ENCODE measurements at regions not wholly inside any gene's neighbourhood (a gene's known extent, or its start where the extent isn't known, plus 50 kb on each side); places are given as distances from the start of the nearest gene placed in this dataset.

DNA sequence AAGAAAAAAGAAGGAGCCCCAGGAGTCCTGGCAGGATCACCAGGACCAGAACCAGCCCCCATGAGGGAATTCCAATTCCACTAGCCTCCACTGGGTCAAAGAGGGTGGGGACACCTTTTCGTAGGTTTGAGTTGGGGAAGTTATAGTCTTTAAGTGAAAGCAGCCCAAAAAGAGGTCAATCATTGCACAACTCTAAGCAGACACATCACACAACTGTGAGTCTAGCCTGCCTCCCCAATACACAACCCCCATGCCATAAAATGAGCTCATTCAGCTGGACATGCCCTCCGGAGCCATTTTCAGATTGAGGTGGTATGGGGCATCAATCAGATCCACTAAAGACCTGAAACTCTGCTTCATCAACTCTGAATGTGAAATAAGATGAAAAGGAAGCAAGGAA is 179.9 kb downstream of the NPHP4 start:
- DNase-seq (ENCODE audit: low spot score): no peak

DNA sequence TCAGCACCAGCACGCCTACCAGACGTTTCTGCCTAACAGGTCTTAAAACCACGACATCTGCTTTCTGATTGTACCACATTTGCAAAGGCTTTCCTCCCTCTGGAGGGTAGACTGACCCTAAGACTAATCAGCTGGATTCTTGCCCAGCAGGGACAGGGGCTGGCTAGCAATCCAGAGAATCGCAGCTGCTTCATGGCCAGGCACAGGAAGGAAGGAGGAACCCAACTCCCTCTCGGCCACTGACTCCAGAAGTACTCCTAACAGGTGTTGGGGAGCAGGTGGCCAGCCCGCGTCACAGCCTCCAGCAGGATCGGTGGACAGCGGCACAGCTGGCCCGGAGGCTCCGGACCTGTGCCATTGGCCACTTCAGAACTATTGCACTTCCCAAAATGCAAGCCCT is 180.8 kb downstream of the NPHP4 start:
- no peak for DNase-seq (ENCODE audit: low spot score)

DNA sequence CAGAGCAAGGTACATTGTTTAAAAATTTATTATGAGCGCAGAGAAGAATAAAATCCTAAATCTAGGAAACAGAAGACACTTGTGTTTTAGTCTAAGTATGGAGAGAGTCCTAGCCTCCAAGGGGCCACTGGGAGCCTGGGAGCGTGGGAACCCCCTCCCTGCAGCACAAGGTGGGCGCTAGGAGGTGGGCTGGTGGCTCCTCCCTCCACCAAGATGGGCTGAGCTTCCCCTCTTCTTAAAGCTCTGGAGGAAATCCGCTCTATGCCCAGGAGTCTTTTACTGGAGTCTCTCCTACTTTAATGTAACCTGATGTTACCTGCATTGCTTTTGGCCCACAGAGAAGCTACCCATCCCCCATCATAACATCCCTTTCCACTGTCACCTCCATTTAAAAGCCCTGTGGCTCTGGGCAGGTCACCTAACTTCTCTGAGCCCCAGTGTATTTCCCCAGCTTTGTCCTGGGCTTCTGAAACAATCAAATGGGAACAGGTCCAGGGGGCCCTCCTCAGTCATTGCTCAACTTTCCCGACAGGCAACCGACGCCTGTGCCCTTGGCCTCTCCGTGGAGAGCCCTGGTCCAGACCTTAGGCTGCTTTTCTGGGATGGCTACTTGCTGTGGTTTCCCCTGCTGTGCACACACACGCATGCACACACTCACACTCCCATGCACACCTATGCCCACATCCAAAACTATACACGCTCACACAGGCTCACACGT is 181.5 kb downstream of the NPHP4 start:
- DNase-seq (ENCODE audit: low spot score): no peak

DNA sequence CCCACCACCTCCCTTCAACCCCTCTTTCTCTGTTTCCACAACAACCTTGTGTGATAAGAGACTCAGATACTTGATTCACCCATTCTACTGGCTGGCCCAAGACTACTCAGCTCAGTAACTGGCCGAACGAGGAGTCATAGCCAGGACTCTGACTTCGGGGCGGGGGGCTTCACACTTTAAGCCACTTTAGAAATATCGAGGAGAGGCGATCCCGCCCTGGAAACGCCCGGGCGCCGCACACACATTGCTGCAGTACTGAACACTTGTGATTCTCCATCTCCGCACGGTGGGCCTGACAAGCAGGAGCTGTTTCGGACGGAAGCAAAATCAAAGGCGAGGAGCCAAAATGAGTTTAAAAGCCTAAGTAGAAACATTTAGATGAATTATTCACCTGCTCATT is 182.1 kb downstream of the NPHP4 start:
- no peak for DNase-seq (ENCODE audit: low spot score)

DNA sequence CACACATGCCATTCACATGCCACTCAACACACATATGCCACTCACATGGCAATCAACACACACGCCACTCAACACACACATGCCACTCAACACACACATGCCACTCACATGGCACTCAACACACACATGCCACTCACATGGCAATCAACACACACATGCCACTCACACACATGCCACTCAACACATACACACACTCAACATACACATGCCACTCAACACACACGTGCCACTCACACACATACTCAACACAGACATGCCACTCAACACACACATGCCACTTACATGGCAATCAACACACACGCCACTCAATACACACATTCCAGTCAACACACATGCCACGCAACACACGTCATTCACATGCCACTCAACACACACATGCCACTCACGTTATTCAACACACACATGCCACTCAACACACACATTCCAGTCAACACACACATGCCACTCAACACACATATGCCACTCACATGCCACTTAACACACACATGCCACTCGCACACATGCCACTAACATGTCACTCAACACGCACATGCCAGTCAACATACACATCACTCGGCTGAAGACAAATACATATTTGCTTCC is 182.9 kb downstream of the NPHP4 start:
- no peak for DNase-seq (ENCODE audit: low spot score)

DNA sequence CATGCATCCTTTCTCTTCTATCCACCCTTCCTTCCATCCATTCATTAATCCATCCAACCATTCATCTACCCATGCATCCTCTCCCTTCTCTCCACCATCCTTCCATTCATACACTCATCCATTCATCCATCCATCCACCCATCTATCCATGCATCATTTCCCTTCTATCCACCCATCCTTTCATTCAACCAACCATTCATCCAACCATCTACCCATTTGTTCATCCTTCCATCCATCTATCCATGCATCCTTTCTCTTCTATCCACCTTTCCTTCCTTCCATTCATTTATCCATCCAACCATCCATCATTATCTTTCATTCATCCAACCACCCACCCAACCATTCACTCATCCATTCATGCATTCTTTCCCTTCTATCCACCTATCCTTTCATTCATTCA is 188.4 kb downstream of the NPHP4 start:
- no peak for DNase-seq (ENCODE audit: low spot score)

DNA sequence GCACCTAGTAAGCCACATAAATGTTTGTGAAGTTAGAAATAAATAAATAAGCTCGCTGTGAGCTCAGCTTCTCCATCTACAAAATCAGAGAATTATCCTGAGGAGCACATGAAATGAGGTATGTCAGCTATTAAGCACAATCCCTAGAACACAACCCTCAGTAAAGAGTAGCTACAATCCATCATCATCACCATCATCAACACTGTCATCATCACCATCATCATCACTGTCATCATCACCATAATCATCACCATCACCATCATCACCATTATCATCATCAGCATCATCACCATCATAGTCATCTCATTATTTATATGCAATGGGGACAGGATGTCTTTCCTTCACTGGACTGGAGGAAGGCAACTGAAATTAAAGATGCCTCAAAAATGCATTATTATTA is 189.6 kb downstream of the NPHP4 start:
- no peak for DNase-seq (ENCODE audit: low spot score)

DNA sequence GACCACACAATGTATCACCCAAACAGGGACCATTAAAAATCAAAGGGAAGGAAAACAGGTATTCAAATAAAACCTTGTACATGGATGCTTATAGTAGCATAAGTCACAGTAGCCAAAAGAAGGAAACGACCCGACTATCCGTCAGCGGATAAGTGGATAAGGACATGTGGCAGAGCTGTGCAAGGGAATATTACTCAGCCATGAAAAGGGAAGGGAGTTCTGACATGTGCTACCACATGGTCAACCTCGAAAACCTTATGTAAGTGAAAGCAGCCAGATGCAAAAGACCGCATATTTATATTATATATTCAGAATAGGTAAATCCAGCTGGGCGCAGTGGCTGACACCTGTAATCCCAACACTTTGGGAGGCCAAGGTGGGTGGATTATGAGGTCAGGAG is 193.3 kb downstream of the NPHP4 start:
- no peak for DNase-seq (ENCODE audit: low spot score)

DNA sequence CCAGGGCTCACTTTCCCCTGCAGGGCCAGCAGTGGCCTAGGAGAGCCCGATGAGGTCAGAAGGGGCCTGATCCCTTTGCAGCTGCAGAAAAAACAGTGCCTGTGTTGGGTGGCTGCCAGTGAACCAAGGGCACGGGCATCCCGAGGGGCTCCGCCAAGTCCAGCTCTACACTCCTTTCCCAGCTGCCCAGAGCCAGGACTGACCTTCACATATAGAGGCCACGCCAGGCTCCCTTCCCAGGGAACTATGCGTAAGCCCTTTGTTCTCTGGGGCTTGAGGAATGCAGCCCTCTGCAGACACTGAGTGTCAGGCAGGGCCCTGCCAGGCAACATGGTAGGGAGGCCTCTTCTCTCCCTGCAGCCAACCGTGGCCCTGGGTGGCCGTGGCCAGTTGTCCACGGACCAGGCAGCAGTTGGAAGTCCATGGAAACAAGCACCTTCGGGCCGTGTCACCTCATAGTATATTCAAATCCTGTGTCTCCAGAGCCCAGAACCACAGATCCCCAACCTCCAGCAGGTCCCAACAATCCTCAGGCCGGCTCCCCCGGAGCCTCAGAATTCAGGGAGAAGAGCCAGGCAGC is 194.0 kb downstream of the NPHP4 start:
- no peak for DNase-seq (ENCODE audit: low spot score)

DNA sequence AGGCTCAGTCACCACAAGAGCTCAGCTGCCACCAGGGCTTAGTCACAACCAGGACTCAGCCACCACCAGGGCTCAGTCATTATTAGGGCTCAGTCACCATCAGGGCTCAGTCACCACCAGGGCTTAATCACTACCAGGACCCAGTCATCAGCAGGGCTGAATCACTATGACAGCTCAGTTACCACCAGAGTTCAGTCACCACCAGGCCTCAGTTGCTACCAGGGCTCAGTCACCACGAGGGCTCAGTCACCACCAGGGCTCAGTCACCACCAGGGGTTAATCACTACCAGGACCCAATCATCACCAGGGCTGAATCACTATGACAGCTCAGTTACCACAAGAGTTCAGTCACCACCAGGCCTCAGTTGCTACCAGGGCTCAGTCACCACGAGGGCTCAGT is 196.2 kb downstream of the NPHP4 start:
- DNase-seq (ENCODE audit: low spot score): no peak

DNA sequence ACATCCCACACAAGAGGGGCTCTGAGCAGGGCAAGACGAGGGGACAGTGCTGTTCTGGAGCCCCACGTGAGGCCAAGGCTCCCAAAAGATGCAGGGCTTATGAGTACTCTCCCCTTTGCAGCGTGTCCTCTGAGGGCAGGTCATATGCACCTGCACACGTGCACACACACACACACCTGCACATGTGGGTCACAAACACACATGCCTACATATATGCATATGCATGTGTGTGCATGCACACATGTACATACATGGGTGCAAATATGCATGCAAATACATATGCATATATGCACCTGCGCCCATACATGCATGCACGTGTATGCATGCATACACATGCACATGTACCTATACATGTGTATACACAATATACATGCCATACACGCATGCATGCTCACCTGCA is 197.9 kb downstream of the NPHP4 start:
- no peak for DNase-seq (ENCODE audit: low spot score)

DNA sequence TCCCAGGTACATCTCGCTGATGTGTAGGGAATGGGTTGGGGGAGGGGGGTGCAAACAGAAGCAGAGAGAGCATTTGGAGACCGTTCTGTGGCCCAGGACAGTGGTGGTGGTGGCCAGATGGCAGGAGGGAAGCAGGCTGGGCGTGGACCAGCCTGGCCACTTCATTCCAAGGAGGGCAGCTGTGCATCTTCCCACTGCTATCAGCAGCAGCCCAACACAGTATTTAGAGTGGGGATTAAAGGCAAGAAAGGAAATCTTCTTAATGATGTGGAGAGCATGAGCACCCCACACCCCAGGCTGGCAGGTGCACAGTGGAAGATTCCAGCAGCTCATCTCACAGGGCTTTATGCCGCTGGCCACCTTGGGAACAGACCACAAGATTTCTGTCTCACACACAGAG is 198.7 kb downstream of the NPHP4 start:
- DNase-seq (ENCODE audit: low spot score): no peak

DNA sequence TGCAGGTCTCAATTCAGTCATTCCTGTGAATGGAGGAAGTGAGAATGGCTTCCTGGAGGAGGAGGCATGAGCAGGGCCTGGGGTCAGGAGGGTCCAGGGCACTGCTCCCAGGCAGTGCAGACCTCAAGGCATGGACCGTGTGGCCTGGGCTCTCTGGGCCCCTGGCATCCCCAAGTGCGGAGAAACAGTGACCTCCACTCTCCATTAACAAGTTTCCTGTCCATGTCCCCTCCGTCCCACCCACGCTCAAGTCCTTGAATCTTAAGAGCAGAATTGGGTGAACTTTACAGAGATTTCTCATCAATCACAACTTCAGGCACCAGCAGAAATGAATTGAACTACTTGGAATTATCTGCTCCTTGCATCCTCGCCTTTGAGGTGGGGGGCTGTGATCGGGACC is 211.1 kb downstream of the NPHP4 start:
- no peak for DNase-seq (ENCODE audit: low spot score)

DNA sequence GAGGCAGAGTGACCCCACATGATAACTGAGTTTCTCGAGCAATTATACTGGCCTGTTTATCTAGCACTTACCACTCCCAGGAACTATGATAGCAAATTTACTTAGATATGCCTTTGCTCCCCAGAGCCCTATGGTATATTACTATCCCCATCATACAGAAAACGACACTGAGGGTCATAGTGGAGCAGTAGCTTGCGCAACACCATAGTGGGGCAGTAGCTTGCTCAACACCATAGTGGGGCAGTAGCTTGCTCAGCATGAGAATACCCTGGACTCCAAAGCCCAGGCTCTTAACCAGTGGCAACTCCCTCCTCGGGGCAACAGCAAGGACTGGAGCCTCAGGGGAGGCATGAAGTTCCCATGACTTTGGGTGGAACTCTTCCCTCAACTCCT is 211.9 kb downstream of the NPHP4 start:
- DNase-seq (ENCODE audit: low spot score): no peak

DNA sequence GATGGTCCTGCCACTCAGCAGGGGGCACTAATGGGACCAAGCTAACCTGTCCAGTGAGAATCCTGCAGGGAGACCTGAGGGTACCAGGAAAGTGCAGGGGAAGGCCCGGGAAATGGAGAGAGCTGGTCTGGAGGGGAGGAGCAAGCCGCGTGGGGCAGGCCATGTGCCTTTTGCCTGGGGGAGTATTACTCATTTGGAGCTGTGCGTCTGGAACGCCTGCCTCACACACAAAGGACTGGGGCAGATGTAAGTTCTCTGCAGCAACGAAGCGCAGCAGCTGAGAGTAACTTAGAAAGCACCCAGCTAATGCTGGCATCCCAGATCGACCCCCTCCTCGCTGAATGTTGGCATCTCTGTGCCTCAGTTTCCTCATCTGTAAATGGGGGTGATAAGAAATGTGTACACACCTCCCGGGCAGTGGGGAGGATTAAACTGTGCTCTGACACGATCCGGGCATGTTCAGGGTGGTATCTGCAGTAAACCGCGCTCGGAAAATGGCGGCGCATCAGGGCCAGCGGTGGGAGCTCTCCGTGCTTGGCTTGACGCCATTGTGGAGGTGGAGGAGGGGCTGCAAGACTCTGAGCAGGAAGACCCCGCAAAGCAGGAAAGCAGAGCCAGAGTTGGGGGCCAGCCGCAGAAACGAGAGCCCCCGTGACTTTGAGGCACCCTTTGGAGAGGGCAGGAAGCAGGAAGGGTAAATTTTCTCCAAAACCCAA is 212.5 kb downstream of the NPHP4 start:
- no peak for DNase-seq (ENCODE audit: low spot score)

DNA sequence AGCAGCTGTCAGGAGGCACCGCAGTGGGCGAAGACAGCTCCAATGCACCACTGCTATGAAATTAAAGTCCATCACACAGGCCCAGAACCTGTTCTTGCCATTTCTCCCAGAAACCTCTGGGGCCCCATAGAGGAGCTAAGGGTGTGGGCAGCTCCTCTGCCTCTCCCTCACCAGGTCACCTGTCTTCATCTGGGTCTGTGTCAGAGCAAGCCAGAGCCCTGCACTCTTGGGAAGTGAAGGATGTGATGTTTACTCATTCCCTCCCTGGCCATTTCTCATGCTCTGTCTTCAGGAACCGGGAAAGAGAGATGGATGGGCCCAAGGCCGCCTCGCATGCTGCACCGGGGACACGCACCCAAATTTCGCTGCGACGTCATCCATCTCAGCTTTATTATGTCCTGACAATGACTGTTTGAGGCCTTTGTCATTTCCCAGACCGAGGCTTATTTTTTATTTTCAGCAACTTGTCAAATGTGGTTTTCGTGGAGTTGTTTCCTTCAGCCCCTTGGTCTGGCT is 216.1 kb downstream of the NPHP4 start:
- no peak for DNase-seq (ENCODE audit: low spot score)

DNA sequence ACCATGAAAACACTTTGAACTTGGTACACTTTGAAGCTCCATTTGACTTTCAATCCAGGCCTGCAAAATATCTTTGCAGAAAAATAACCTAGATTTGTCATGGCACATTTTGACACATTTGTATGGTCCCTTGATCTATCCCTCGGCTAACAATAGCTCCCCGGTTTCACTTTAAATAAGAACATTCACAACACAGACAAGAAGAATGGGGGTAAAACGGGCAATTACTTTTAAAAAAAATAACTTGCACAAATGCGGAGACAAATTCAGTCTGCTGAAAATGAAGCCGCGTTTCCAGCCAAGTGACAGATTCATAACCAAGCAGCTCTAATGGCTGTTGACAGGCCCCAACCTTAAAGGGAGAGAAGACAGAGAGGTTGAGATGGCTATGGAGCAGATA is 218.2 kb downstream of the NPHP4 start:
- no peak for DNase-seq (ENCODE audit: low spot score)

DNA sequence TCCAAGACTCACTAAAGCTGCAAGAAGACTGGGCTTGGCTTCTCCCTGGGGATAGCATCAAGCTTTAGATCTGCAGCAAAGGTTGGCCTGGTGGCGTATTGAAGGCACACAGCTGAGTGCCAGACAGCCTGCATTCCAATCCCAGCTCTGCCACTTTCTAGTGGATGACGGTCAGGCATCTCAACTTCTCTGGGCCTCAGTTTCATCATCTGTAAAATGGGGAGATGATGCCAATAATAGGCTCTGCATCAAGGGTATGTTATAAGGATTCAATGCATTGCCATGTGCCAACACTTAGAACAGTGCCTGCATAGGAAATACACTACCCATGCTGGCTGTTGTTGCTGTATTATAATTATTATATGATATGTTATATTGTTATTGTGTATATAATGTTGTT is 220.4 kb downstream of the NPHP4 start:
- no peak for DNase-seq (ENCODE audit: low spot score)

DNA sequence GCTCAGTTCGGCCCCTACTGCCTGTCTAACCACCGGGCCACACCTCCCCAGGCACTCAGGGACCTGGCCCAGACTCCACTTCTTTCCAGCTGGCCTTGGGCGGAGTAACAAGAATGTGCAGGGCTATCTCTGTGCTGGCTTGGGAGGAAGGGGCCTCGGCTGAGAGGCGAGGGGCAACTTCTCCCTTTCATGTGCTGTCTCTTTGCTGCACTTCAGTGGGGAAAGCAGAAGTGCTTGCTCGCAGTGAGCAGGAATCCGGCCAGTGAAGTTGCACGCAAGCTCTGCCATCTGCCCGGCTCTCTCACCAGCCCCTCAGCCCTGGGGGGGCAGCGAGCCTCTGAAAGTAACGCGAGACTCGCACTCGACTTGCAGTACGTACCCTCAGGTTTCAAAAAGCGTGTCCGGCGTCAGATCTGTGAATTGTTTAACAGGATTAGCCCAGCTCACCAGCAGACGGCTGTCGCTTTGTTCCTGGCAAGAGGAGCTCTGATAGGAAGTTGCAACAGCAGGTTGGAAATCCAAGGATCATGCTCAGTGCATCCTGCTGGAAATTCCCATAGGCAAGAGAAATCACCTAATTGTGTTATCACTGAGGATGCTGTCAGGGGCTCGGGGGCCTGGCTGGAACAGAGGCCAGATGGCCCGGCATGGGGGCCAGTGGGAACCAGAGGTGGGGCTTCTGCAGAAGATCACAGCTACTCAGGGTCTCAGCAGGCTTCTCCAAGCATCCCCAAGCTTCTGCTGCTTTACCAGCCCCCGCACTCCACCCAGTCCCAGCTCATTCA is 221.1 kb downstream of the NPHP4 start:
- no peak for DNase-seq (ENCODE audit: low spot score)

DNA sequence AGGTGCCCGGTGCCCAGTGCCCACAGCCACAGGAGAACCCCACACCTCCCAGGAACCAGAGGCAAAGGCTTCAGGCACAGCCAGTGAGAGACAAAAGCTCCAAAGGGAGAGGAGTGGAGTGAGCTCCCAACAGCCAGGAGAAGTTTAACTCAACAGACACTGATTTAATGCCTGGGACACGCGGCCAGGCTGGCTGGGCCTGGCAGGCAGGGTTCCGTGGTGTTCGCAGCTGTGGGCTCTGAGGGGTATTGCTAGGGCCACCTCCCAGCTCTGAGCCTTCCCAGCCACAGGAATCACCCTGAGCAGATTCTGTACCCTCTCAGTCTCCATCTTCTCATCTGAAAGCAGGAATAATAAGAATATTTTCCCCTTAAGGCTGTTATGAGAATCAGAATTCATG is 222.5 kb downstream of the NPHP4 start:
- no peak for DNase-seq (ENCODE audit: low spot score)

DNA sequence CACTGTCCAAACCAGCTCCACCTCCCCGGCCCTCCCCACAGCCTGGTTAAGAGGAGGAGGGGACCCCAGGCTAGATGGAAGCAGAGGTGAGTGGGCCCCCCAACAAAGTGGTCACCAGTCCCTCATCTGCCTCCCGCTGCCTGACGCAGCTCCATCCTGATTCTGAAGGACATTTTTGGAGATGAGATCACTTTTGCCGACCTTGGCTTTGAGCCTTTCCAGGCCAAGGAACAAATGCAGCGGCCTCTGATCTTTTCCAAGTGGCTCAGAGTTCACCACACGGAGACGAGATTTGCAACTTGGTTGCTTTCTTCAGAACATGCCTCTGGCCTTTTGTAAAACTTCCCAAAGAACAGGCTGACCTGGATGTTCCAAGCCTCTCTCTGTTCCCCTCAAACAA is 223.1 kb downstream of the NPHP4 start:
- DNase-seq (ENCODE audit: low spot score): no peak

DNA sequence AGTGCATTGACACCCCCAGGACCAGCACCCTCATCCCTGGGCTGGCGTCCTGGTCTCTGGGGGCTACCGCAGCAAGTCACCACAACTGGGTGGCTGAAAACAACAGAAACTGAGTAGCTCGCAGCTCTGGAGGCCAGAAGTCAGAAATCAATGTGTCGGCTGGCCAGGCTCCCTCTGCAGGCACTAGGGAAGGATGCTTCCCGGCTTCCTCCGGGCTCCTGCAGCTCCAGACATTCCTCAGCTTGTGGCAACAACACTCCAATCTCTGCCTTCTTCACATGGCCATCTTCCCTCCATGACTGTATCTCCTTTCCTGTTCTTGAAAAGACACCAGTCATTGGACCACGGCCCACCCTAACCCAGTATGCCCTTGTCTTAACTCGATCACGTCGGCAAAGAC is 224.2 kb downstream of the NPHP4 start:
- no peak for DNase-seq (ENCODE audit: low spot score)

All from NAMALWA (cell line).